ENCODE measurements at regions not wholly inside any gene's neighbourhood (a gene's known extent, or its start where the extent isn't known, plus 50 kb on each side); places are given as distances from the start of the nearest gene placed in this dataset.

DNA sequence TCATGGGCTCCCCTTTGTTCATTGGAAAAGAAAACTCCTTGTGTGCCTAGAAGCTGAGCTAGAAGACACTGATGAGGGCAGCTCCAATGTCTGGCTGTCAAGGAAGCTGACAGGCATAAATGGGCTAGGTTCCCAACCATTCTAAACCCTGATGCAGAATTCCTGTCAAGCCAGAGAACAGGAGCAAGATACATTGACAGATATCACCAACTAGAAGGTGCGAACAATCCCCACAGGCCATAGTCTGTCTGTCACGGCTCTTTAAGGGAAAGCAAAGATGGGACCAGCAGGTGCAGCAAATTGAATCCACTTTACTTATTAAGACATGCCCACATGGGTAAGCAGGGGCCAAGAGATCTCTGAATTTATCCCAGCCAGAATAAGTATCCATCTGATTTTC lies 617.9 kb upstream of the POT1 start:
- Mint-ChIP-seq H3K27me3 (ENCODE audit: low read depth in 3 of 3) (no peaks in the 10 kb centered on the region), H3K4me3 (no peak overlapping the region), H3K36me3 (no peaks in the 10 kb centered on the region), H3K9me3 (peaks cover 0 to 4% (median 0%) of the 10 kb centered on the region in 7 donors), H3K4me1 (no peaks in the 10 kb centered on the region), H3K27ac (no peak overlapping the region)
- 100% methylated on average over 2 of the region's 2 CpGs for WGBS (ENCODE audit: insufficient coverage)
- Histone ChIP-seq H3K4me3 (replicated peaks in 1 of 3; ENCODE audit: low read depth in 2 of 3, low read length in 3 of 3) (no peak overlapping the region), H3K79me2 (ENCODE audit: insufficient read depth, low read length) (no peaks in the 10 kb centered on the region), H3K27me3 (ENCODE audit: control insufficient read depth in 2 of 2, insufficient read depth in 2 of 2, low read length in 2 of 2) (no peaks in the 10 kb centered on the region), H3K4me2 (replicated peaks; ENCODE audit: extremely low read depth, low read length, poor library complexity, severe bottlenecking) (no peak overlapping the region), H2AFZ (ENCODE audit: insufficient read depth, low read depth, low read length, poor library complexity, severe bottlenecking) (no peak overlapping the region), H4K20me1 (ENCODE audit: insufficient read depth, low read length) (no peaks in the 10 kb centered on the region), H3K4me1 (ENCODE audit: control insufficient read depth in 1 of 2, insufficient read depth in 2 of 2, low read length in 2 of 2) (no peaks in the 10 kb centered on the region), H3K9ac (ENCODE audit: insufficient read depth, low read length, poor library complexity, severe bottlenecking) (no peak overlapping the region), H3K9me3 (replicated peaks in 1 of 2; ENCODE audit: control insufficient read depth in 1 of 2, insufficient read depth in 1 of 2, low read length in 2 of 2) (no peaks in the 10 kb centered on the region), H3K27ac (ENCODE audit: low read depth in 1 of 2, low read length in 2 of 2) (no peak overlapping the region), H3K36me3 (replicated peaks in 1 of 2; ENCODE audit: control insufficient read depth in 1 of 2, insufficient read depth in 2 of 2, low read length in 2 of 2) (no peaks in the 10 kb centered on the region)
- no peak for DNase-seq
- intact Hi-C loops (cut with micrococcal nuclease), result no loop called here
- TF ChIP-seq, protein P1, sequence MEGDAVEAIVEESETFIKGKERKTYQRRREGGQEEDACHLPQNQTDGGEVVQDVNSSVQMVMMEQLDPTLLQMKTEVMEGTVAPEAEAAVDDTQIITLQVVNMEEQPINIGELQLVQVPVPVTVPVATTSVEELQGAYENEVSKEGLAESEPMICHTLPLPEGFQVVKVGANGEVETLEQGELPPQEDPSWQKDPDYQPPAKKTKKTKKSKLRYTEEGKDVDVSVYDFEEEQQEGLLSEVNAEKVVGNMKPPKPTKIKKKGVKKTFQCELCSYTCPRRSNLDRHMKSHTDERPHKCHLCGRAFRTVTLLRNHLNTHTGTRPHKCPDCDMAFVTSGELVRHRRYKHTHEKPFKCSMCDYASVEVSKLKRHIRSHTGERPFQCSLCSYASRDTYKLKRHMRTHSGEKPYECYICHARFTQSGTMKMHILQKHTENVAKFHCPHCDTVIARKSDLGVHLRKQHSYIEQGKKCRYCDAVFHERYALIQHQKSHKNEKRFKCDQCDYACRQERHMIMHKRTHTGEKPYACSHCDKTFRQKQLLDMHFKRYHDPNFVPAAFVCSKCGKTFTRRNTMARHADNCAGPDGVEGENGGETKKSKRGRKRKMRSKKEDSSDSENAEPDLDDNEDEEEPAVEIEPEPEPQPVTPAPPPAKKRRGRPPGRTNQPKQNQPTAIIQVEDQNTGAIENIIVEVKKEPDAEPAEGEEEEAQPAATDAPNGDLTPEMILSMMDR (IDR thresholded peaks at IDR 0.05), result no peak

DNA sequence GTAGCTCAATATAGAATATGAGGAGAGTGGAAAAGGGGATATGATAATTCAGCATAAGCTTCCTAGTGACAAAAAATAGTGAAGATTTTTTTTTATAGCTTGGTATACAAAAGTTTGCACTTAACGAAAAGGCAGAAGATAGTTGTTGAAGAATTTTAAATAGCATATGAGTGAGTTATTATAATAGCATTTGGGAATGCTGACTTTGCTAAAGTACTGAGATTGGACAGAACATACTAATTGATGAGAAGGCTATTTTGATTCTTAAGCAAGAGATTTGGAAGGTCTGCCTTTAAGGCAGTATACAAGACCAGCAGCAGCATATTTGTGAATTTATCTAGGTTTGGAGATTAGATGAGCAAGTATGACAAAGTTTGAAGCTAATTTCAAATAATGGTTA lies 600.9 kb upstream of the POT1 start:
- no peak overlapping the region for H3K4me3 ChIP-seq (replicated peaks in 1 of 3; ENCODE audit: low read depth in 2 of 3, low read length in 3 of 3)
- H3K9me3 ChIP-seq (replicated peaks in 1 of 2; ENCODE audit: control insufficient read depth in 1 of 2, insufficient read depth in 1 of 2, low read length in 2 of 2), result no peaks in the 10 kb centered on the region
- WGBS (ENCODE audit: insufficient coverage), result 80% methylated on average over 1 of the region's 1 CpG
- Mint-ChIP-seq H3K36me3 (no peaks in the 10 kb centered on the region), H3K27me3 (ENCODE audit: low read depth in 3 of 3) (no peaks in the 10 kb centered on the region), H3K4me3 (no peak overlapping the region), H3K4me1 (no peaks in the 10 kb centered on the region), H3K9me3 (peaks cover 0 to 5% (median 0%) of the 10 kb centered on the region in 7 donors), H3K27ac (no peak overlapping the region)
- no peak overlapping the region for H3K9ac ChIP-seq (ENCODE audit: insufficient read depth, low read length, poor library complexity, severe bottlenecking)
- no peak for DNase-seq
- H4K20me1 ChIP-seq (ENCODE audit: insufficient read depth, low read length), result no peaks in the 10 kb centered on the region
- no peaks in the 10 kb centered on the region for H3K79me2 ChIP-seq (ENCODE audit: insufficient read depth, low read length)
- no peak overlapping the region for H3K4me2 ChIP-seq (replicated peaks; ENCODE audit: extremely low read depth, low read length, poor library complexity, severe bottlenecking)
- no peak overlapping the region for H3K27ac ChIP-seq (ENCODE audit: low read depth in 1 of 2, low read length in 2 of 2)
- intact Hi-C loops (cut with micrococcal nuclease), result no loop called here
- no peaks in the 10 kb centered on the region for H3K4me1 ChIP-seq (ENCODE audit: control insufficient read depth in 1 of 2, insufficient read depth in 2 of 2, low read length in 2 of 2)
- no peaks in the 10 kb centered on the region for H3K27me3 ChIP-seq (ENCODE audit: control insufficient read depth in 2 of 2, insufficient read depth in 2 of 2, low read length in 2 of 2)
- H3K36me3 ChIP-seq (replicated peaks in 1 of 2; ENCODE audit: control insufficient read depth in 1 of 2, insufficient read depth in 2 of 2, low read length in 2 of 2), result no peaks in the 10 kb centered on the region
- TF ChIP-seq, protein P1 (IDR thresholded peaks at IDR 0.05), result no peak
- no peak overlapping the region for H2AFZ ChIP-seq (ENCODE audit: insufficient read depth, low read depth, low read length, poor library complexity, severe bottlenecking)

All from CD14-positive monocyte (primary cell).